GM18907 (cell line): ENCODE measurements at regions not wholly inside any gene's neighbourhood (a gene's known extent, or its start where the extent isn't known, plus 50 kb on each side); places are given as distances from the start of the nearest gene placed in this dataset.

Source experiments
- ATAC-seq: cut with Tn5 transposase; IDR thresholded peaks from one replicate; pipeline ENCODE4 v1.9.1; 2021; ENCODE audit warnings: mild to moderate bottlenecking, moderate library complexity; ENCODE audit not compliant: unreplicated experiment

GRCh38 chr11:130787092-130787616, 129.1 kb downstream of the SNX19 start:
- no peak for ATAC-seq

GRCh38 chr11:130787973-130788570, 128.2 kb downstream of the SNX19 start:
- no peak for ATAC-seq

- no peak for ATAC-seq
Observed at GRCh38 chr11:130789056-130789640, 127.1 kb downstream of the SNX19 start.

- no peak for ATAC-seq
Observed at GRCh38 chr11:130790689-130791088, 125.6 kb downstream of the SNX19 start.

GRCh38 chr11:130792772-130793171, 123.5 kb downstream of the SNX19 start:
- ATAC-seq, result no peak

- no peak for ATAC-seq
Observed at GRCh38 chr11:130796828-130797227, 119.5 kb downstream of the SNX19 start.

GRCh38 chr11:130798280-130798679, 118.0 kb downstream of the SNX19 start:
- no peak for ATAC-seq

GRCh38 chr11:130798801-130799200, 117.5 kb downstream of the SNX19 start:
- no peak for ATAC-seq

- ATAC-seq, result no peak
Observed at GRCh38 chr11:130801333-130802122, 114.8 kb downstream of the SNX19 start.

- ATAC-seq, result no peak
Observed at GRCh38 chr11:130802567-130802966, 113.7 kb downstream of the SNX19 start.

- ATAC-seq, result no peak
Observed at GRCh38 chr11:130804306-130805076, 111.8 kb downstream of the SNX19 start.

- no peak for ATAC-seq
Observed at GRCh38 chr11:130806746-130807145, 109.5 kb downstream of the SNX19 start.

- ATAC-seq, result no peak
Observed at GRCh38 chr11:130808541-130808940, 107.7 kb downstream of the SNX19 start.

- no peak for ATAC-seq
Observed at GRCh38 chr11:130813196-130813595, 103.1 kb downstream of the SNX19 start.

GRCh38 chr11:130813638-130814037, 102.6 kb downstream of the SNX19 start:
- no peak for ATAC-seq

- no peak for ATAC-seq
Observed at GRCh38 chr11:130814440-130815096, 101.7 kb downstream of the SNX19 start.

- ATAC-seq, result no peak
Observed at GRCh38 chr11:130815097-130815802, 101.0 kb downstream of the SNX19 start.

- ATAC-seq, result no peak
Observed at GRCh38 chr11:130815956-130816355, 100.3 kb downstream of the SNX19 start.

GRCh38 chr11:130816546-130817329, 99.5 kb downstream of the SNX19 start:
- no peak for ATAC-seq
